ENCODE measurements at regions not wholly inside any gene's neighbourhood (a gene's known extent, or its start where the extent isn't known, plus 50 kb on each side); places are given as distances from the start of the nearest gene placed in this dataset.
"Not testable (repeated sequence)": the region's sequence is repeated elsewhere in the genome, so short reads cannot be mapped to it uniquely, and the experiment has no call there.

DNA sequence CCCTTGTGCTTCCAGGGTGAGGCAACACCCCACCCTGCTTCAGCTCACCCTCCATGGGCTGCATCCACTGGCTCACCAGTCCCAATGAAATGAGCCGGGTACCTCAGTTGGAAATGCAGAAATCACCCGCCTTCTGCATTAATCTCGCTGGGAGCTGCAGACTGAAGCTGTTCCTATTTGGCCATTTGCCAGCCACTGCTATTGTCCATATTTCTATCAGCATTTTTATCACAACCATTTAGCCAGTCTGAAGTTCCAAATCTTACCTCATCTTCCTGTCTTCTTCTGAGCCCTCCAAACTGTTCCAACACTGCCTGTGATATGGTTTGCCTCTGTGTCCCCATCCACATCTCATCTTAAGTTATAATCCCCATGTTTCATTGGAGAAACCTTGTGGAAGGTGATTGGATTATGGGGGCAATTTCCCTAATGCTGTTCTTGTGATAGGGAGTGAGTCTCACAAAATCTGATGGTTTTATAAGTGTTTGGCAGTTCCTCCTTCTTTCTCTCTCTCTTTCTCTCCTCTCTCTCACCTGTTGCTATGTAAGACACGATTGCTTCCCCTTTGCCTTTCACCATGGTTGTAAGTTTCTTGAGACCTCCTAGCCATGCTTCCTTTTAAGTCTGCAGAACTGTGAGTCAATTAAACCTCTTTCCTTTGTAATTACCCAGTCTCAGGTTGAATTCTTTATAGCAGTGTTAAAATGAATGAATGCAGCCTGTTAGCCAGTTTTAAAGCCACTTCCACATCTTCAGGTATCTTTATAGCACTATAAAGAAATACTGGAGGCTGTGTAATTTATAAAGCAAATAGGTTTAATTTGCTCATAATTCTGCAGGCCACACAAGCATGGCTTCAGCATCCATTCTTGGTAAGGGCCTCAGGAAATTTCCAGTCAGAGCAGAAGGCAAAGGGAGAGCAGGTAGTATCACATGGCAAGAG lies 203.5 kb downstream of the FCRL5 start:
- ATAC-seq (no peak), DNase-seq (no peak)
- intact Hi-C loops (cut with micrococcal nuclease) = no loop called here

DNA sequence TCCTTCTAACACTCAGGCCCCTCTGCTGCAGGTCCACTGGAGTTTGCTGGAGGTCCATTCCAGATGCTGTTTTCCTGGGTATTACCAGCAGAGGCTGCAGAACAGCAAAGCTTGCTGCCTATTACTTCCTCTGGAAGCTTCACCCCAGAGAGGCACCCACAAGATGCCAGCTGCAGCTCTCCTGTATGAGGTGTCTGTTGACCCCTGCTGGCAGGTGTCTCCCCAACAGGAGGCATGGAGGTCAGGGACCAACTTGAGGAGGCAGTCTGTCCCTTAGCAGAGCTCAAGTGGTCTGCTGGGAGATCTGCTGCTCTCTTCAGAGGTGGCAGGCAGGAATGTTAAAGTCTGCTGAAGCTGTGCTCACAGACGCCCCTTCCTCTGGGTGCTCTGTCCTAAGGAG lies 204.8 kb downstream of the FCRL5 start:
- DNase-seq = no peak
- ATAC-seq = no peak
- intact Hi-C loops (cut with micrococcal nuclease) = no loop called here

DNA sequence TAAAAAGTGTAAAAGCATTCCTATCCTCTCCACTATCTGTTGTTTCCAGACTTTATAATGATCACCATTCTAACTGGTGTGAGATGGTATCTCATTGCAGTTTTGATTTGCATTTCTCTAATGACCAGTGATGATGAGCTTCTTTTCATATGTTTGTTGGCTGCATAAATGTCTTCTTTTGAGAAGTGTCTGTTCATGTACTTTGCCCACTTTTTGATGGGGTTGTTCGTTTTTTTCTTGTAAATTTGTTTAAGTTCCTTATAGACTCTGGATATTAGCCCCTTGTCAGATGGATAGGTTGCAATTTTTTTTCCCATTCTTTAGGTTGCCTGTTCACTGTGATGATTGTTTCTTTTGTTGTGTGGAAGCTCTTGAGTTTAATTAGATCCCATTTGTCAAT lies 199.6 kb upstream of the ETV3 start:
- ATAC-seq; DNase-seq; intact Hi-C loops (cut with micrococcal nuclease): not testable (repeated sequence)

DNA sequence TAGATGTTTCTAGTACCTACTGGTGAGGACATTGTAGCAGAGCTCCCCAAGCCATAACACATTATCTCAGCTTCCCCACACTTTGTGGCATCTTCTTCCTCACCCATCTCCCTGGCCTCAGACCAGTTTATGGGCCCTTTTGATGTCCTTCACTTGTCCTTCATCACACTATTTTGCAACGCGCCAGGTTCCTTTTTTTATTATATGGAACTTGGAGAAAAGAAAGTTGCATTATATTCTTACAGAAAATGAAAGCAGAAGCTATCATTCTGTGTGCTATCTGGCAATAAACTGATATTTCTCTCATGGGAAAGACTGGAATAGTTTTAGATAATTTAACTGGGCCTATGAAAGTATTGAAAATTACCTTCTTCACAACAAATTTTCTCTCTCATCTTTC lies 196.9 kb upstream of the ETV3 start:
- ATAC-seq (no peak), DNase-seq (no peak)
- intact Hi-C loops (cut with micrococcal nuclease) = no loop called here

DNA sequence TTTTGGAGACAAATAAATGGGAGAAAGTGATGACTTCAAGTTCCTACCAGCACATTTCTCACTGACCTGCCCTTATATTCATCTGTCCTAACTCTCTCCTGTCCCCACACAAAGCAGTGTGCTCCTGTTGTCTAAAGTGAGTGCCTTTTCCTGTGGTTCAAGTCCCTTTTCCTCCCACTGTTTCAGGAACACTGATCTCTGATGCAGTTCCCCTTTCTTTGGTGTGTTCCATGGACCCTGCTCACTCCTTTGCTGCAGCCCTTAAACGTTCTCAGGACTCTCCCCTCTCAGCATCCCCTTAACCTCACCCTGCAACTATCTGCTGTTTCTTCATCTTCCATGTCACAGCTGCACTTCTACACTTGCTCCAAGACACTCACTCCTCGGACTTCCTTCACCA lies 195.8 kb upstream of the ETV3 start:
- no peak for ATAC-seq
- no peak for DNase-seq
- intact Hi-C loops (cut with micrococcal nuclease) = no loop called here

DNA sequence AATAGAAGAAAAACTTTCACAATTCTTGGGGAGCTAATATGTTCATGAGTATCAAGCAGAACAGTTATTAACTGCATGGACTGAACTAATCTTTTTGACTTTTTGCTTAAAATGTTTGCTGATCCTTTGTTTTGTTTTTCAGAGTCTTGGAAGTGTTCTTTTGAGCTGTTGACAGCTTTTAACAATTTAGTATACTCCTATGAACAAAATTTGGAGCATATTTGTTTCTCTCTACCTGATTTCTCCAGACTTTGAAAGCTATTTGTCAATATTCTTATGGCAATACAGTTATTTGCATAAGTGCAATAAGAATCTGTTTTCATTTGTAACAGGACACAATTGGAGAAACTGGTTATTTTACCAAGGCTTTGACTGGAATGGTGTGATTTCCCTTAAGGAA lies 192.0 kb upstream of the ETV3 start:
- intact Hi-C loops (cut with micrococcal nuclease); ATAC-seq; DNase-seq: not testable (repeated sequence)

DNA sequence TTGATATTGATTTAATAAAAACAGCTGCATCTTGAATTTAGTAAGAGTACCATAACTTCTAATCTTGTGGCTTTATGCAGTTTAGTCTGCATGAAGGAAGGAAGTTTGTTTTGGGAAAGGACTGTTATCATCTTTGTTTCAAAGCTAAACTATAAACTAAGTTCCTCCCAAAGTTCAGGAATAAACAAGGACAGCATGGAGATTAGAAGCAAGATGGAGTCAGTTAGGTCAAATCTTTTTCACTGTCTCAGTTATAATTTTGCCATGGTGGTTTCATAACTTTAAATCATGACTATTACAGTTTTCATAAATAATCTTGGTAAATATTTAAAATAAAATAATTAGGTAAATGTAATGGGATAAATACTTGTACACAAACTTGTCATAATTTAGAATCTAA lies 189.9 kb upstream of the ETV3 start:
- DNase-seq; ATAC-seq; intact Hi-C loops (cut with micrococcal nuclease): not testable (repeated sequence)

DNA sequence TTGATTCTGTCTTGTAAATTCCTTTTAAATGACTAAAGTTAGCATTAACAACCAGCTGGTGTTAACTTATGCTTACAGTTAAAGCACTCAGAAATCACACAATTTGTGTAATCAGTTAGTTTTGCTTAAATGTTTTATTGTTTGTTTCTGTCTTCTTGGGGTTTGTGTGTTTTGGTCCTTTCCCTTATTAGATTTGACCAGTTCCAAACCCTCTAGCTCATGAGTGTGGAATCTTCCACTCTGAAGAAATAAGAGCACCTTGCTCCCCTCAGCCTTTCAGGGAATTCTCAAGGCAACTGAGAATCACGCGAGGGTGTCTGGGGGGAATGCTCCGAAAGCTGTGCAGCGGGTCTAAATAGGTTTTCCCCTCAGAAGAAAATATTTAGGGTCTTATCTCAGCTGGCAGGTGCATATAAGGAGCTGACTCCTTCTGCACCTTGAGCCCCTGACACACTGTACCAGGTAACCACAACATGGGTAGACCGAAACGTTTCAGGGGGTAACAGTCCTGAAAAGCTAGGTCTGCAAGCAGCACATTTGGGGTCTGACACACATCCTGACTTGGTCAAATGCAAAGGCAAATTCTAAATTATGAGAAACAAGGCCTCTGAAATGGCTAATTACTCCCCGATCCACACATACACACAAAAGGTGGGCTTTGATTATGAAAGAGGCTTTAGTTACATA lies 188.1 kb upstream of the ETV3 start:
- ATAC-seq (no peak), DNase-seq (no peak)
- intact Hi-C loops (cut with micrococcal nuclease) = no loop called here

DNA sequence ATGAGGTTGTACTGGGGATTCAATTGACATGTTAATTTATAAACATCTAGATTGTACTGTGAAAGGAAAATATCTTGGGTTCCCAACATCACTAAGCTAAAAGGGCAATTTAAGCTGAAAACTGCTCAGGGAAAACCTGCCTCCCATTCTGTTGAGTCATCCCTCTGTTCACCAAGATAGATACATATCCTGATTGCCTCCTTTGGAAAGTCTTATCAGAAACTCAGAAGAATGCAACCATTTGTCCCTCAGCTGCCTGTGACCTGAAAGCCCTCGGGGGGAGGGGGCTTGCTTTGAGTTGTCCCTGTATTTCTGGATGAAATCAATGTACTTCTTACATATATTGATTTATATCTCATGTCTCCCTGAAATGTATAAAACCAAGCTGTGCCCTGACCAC lies 187.0 kb upstream of the ETV3 start:
- DNase-seq (no peak), ATAC-seq (no peak)
- intact Hi-C loops (cut with micrococcal nuclease) = no loop called here

DNA sequence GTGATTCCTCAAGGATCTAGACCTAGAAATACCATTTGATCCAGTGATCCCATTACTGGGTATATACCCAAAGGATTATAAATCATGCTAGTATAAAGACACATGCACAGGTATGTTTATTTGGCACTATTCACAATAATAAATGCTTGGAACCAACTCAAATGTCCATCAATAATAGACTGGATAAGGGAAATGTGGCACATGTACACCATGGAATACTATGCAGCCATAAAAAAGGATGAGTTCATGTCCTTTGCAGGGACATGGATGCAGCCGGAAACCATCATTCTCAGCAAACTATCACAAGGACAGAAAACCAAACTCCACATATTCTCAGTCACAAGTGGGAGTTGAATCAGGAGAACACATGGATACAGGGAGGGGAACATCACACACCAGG lies 183.8 kb upstream of the ETV3 start:
- DNase-seq; ATAC-seq; intact Hi-C loops (cut with micrococcal nuclease): not testable (repeated sequence)

DNA sequence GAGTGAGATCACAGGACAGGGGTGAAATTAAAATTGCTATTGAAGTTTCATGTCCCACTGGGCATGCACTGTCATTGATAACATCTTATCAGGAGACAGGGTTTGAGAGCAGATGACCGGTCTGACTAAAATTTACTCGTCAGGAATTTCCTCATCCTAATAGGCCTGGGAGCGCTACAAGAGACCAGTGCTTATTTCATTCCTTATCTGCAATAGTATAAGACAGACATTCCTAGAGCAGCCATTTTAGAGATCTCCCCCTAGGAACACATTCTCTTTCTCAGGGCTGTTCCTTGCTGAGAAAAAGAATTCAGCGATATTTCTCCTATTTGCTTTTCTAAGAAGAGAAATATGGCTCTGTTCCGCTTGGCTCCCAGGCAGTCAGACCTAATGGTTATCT lies 181.4 kb upstream of the ETV3 start:
- DNase-seq (no peak), ATAC-seq (no peak)
- intact Hi-C loops (cut with micrococcal nuclease) = no loop called here

DNA sequence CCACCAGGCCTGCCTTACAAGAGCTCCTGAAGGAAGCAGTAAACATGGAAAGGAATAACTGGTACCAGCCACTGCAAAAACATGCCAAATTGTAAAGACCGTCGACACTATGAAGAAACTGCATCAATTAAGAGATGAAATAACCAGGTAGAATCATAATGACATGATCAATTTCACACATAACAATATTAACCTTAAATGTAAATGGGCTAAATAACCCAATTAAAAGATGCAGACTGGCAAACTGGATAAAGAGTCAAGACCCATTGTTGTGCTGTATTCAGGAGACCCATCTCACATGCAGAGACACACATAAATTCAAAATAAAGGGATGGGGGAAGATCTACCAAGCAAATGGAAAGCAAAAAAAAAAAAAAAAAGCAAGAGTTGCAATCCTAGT lies 179.0 kb upstream of the ETV3 start:
- DNase-seq; ATAC-seq; intact Hi-C loops (cut with micrococcal nuclease): not testable (repeated sequence)

DNA sequence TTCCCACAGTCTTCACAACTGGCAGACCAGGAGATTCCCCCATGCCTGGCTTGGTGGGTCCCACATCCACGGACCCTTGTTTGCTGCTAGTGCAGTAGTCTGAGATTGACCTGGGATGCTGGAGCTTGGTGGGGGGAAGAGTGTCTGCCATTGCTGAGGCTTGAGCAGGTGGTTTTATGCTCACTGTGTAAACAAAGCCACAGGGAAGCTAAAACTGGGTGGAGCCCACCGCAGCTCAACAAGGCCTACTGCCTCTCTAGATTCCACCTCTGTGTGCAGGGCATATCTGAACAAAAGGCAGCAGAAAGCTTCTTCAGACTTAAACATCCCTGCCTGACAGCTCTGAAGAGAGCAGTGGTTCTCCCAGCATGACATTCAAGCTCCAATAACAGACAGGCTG lies 177.3 kb upstream of the ETV3 start:
- intact Hi-C loops (cut with micrococcal nuclease) = no loop called here
- ATAC-seq = no peak
- DNase-seq = no peak

DNA sequence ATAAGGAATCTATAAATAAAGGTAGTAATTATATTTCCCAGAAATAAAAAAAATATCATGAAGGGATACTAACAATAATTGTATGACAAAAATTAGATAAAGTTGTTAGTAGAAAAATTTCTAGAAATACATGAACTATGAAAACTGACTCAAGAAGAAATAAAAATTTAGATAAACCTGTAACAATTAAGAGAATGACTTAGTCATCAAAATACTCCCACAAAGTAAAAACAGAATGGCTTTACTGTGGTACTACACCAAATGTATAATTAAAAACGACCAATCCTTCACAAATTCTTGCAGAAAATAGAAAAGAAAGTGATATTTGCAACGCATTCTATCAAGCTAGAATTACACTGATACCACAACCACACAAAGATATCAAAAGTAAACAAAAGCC lies 176.2 kb upstream of the ETV3 start:
- intact Hi-C loops (cut with micrococcal nuclease) = no loop called here
- DNase-seq (no peak), ATAC-seq (no peak)

DNA sequence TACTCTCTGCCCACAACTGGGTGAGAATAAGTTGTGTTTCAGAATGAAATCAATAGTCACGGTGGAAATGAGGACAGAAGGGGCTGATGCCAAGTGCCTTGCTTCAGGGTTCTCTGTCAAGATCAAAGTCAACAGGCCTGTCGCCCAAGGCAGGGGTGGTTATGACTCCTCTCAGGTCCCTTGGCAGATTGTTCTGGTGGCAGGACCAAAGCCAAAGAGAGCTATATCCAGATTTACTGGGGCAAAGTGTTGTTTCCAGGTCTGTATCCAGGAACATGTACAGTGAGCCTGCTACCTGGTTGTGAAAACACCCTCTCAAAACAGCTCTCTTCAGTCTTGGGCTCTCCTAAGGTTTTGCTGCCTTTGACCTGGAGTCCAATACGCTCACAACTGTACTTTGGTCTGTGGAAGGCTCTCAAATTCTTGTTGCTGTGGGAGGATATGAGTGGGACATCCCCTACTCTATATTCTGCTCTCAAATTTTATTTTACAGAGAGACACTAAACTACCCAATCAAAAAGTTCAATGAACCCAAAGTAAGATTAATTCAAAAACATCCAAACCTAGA lies 175.1 kb upstream of the ETV3 start:
- ATAC-seq (no peak), DNase-seq (no peak)
- intact Hi-C loops (cut with micrococcal nuclease) = no loop called here

DNA sequence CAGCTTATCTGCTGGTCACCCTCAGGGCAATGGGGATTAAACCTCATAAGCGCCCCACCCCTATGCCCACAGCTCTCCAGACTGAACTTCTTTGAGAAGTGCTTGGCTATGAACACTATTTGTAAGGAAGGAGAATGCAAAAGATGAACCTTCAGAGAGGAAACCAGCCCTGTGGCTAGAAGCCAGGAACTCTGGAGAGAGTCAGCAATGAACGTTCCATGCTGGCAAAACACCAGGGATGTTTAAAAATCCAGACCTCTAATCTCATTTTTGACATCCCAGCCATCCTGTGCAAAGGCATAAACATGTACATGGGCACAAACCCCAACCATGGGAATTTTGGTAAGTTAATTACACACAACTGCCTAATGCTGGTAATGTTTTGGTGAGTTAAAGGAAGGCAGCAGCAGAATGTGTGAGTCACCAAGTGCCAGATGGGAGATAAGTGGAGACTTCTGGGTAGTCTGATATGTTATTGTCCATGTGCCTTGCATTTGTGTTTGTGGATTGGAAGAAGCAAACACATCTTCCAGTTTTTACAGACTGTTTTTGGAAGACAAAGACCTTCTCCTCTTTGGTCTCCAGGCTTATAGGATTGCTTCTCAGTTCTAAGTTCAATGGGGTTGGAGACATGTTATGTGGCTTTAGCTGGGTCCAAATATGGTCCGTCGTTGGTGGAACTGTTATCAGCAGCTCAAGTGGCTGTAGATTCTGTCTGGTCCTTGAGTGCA lies 174.1 kb upstream of the ETV3 start:
- intact Hi-C loops (cut with micrococcal nuclease) = no loop called here
- ATAC-seq (no peak), DNase-seq (no peak)

DNA sequence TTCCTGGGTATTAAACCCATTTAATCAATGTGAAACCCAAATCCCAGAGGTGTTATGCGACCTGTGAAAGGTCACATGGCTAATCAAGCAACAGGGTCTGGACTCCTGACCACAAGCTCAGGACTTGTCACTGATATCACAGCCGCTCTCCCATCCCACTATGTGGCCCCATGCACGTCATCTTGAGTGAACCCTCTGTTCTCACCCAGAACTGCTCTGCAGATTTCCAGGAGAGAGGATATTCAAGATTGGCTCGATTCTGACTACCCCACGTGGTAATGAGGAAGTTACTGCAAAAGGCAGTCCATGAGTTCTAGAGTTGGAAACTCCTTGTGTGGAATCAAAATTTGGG lies 173.5 kb upstream of the ETV3 start:
- ATAC-seq (no peak), DNase-seq (no peak)
- intact Hi-C loops (cut with micrococcal nuclease) = no loop called here

DNA sequence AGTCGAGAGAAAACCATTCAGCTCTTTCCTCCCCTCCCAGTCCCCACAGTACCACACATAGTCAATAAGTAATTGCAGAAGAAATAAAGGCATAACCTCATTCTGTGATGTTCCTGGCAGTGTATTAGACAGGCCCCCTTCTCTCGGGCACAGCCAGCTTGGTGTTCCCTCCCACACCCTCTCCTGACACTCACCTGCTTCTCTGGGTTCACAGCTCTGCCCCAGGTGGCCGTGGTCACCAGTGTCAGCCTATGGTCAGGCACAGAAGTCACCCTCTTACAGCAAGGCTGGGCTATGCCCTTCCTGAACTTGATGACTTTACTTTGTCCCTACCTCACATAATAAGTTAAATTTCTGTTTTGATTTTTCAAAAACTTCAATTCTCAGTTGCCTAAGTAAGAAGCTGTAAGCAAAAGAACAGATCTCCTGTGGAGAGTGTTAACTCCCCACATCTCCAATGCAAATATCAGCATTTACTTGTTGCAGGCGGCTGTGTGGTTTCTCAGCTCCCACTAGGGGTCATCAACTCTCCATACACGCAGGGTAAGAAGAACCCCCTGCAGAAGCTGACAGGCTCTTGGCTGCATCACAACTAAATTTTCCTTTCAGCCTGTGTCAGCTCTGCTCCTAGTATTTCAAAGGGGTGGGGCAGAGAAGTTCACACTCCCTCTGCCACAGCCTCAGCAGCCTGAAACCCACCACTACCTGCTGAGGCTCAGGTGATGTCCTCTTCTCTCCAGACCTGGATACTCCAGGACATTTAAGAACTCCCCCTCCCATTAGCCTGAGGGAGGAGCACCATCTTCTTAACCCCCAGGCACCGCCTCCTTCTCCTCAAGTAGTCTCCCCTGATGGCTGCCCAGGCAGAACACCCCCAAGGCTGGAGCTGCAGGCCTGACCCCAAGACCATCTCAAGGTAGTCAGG lies 172.9 kb upstream of the ETV3 start:
- intact Hi-C loops (cut with micrococcal nuclease); DNase-seq; ATAC-seq: not testable (repeated sequence)

DNA sequence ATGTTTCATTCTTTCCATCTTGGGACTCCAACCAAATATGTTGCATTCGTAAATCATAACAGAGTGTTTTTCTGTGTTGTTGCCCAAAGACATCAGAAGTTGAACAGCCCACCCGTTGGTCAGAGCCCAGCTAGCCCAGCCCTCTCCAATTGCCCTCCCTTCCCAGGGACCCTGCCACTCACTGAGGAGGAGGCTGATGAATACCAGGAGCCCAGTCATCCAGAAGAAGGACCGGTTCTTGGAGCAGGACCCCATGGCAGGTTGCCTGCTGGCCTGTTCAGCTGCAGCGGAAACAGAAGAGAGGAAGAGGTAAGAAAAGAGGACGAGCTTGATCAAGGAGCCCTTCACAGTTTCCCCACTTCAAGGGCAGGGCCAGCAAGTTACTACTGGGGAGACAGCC lies 172.2 kb upstream of the ETV3 start:
- DNase-seq (no peak), ATAC-seq (no peak)
- intact Hi-C loops (cut with micrococcal nuclease) = no loop called here
